UCSD-AML1 (cell line): ENCODE measurements at regions not wholly inside any gene's neighbourhood (a gene's known extent, or its start where the extent isn't known, plus 50 kb on each side); places are given as distances from the start of the nearest gene placed in this dataset.

ENCODE experiments used
- DNase-seq: peaks from one replicate; lab custom pipeline; 2025; ENCODE audit not compliant: unreplicated experiment; lab: John Stamatoyannopoulos, UW

GRCh38 chr14:49970474-49971147 lies 77.7 kb downstream of the ARF6 start:
- DNase-seq: no peak

GRCh38 chr14:49971156-49972130 lies 78.6 kb downstream of the ARF6 start:
- peak; percentile 40 for DNase-seq

GRCh38 chr14:49972131-49972671 lies 79.3 kb downstream of the ARF6 start:
- no peak for DNase-seq

GRCh38 chr14:49972823-49973222 lies 79.9 kb downstream of the ARF6 start:
- no peak for DNase-seq

- DNase-seq: no peak
Measured at GRCh38 chr14:49975276-49975675, 82.4 kb downstream of the ARF6 start.

- DNase-seq: no peak
Measured at GRCh38 chr14:49975799-49976198, 82.9 kb downstream of the ARF6 start.

GRCh38 chr14:49977126-49977841 lies 84.4 kb downstream of the ARF6 start:
- DNase-seq: no peak

- DNase-seq: no peak
Measured at GRCh38 chr14:49980027-49980426, 87.1 kb downstream of the ARF6 start.

- no peak for DNase-seq
Measured at GRCh38 chr14:49982082-49982481, 89.2 kb downstream of the ARF6 start.

- no peak for DNase-seq
Measured at GRCh38 chr14:49982501-49982951, 89.6 kb downstream of the ARF6 start.

- DNase-seq: no peak
Measured at GRCh38 chr14:49984424-49984823, 91.5 kb downstream of the ARF6 start.

GRCh38 chr14:49986343-49987014 lies 93.6 kb downstream of the ARF6 start:
- no peak for DNase-seq

- no peak for DNase-seq
Measured at GRCh38 chr14:49988080-49988990, 95.5 kb downstream of the ARF6 start.

- no peak for DNase-seq
Measured at GRCh38 chr14:49989966-49990365, 97.1 kb downstream of the ARF6 start.

- DNase-seq: no peak
Measured at GRCh38 chr14:49991491-49991890, 98.6 kb downstream of the ARF6 start.

GRCh38 chr14:49992036-49992435 lies 99.2 kb downstream of the ARF6 start:
- DNase-seq: no peak

- no peak for DNase-seq
Measured at GRCh38 chr14:49992448-49992847, 99.6 kb downstream of the ARF6 start.

GRCh38 chr14:49992901-49993339 lies 100.0 kb downstream of the ARF6 start:
- DNase-seq: no peak

- no peak for DNase-seq
Measured at GRCh38 chr14:49993565-49993964, 100.7 kb downstream of the ARF6 start.
